IMR-90 (cell line): ENCODE measurements at regions not wholly inside any gene's neighbourhood (a gene's known extent, or its start where the extent isn't known, plus 50 kb on each side); places are given as distances from the start of the nearest gene placed in this dataset.

Source experiments
- ATAC-seq: fragments of 200-7000 bp; cut with Tn5 transposase; 2 replicates; pipeline ENCODE4 v1.9.1; 2020; ENCODE audit warnings: low read depth, mild to moderate bottlenecking, moderate library complexity
- BruUV-seq: library from RNA; stranded (reverse); fragments of 400-500 nt; replicated peaks from 2 replicates; lab custom pipeline; 2021; lab: Mats Ljungman, UMichigan
- CTCF ChIA-PET: fragments of 300-600 bp; formaldehyde crosslinking; extraction: SDS; loops from one replicate; lab custom pipeline; 2021; ENCODE audit warnings: antibody characterized with exemption; lab: Yijun Ruan, JAX
- POLR2A ChIA-PET: fragments of 300-600 bp; sonication (Branson Sonifier 250); formaldehyde crosslinking; loops from one replicate; lab custom pipeline; 2022; ENCODE audit warnings: antibody characterized with exemption; ENCODE audit not compliant: unreplicated experiment; lab: Charles Lee
- DNase-seq: peaks from one replicate; pipeline ENCODE4 v3.0.0; 2013
- H2AFZ ChIP-seq: replicated peaks from 2 replicates; pipeline ENCODE3; 2013; ENCODE audit warnings: low read length, mild to moderate bottlenecking; ENCODE audit not compliant: poor library complexity
- H2AK5ac ChIP-seq: 2 replicates; pipeline ENCODE4 v1.6.1; 2013; ENCODE audit warnings: low read depth, low read length, inconsistent platforms
- H2AK9ac ChIP-seq: replicated peaks from 2 replicates; pipeline ENCODE3; 2013; ENCODE audit warnings: mild to moderate bottlenecking, low read depth, low read length, moderate library complexity; ENCODE audit not compliant: poor library complexity
- H2BK120ac ChIP-seq: 2 replicates; pipeline ENCODE4 v1.6.1; 2013; ENCODE audit warnings: low read depth, low read length, inconsistent platforms
- H2BK15ac ChIP-seq: 3 replicates; pipeline ENCODE4 v1.6.1; 2013; ENCODE audit warnings: low read depth, low read length, inconsistent platforms
- H2BK20ac ChIP-seq: 2 replicates; pipeline ENCODE4 v1.6.1; 2013; ENCODE audit warnings: low read depth, mild to moderate bottlenecking, inconsistent platforms, low read length, moderate library complexity
- H2BK5ac ChIP-seq: 2 replicates; pipeline ENCODE4 v1.6.1; 2013; ENCODE audit warnings: mild to moderate bottlenecking, low read depth, low read length, inconsistent platforms; ENCODE audit not compliant: poor library complexity, severe bottlenecking
- H3K14ac ChIP-seq: replicated peaks from 2 replicates; pipeline ENCODE4 v1.6.1; 2013; ENCODE audit warnings: low read depth, low read length, inconsistent platforms
- H3K18ac ChIP-seq: 2 replicates; pipeline ENCODE4 v1.6.1; 2013; ENCODE audit warnings: low read depth, low read length, control low read depth
- H3K23ac ChIP-seq: 2 replicates; pipeline ENCODE4 v1.6.1; 2013; ENCODE audit warnings: low read depth, low read length, inconsistent platforms
- H3K27ac ChIP-seq: 2 replicates; pipeline ENCODE4 v1.5.1; 2013; ENCODE audit warnings: mild to moderate bottlenecking, control low read depth, low read length; ENCODE audit not compliant: insufficient read depth
- H3K27me3 ChIP-seq: 2 replicates; pipeline ENCODE4 v1.6.1; 2013; ENCODE audit warnings: low read length; ENCODE audit not compliant: control insufficient read depth, insufficient read depth
- H3K36me3 ChIP-seq: 2 replicates; pipeline ENCODE4 v1.6.1; 2013; ENCODE audit warnings: low read length, mixed read lengths; ENCODE audit not compliant: control insufficient read depth, insufficient read depth
- H3K4ac ChIP-seq: 2 replicates; pipeline ENCODE4 v1.6.1; 2013; ENCODE audit warnings: low read depth, low read length, inconsistent platforms
- H3K4me1 ChIP-seq: 2 replicates; pipeline ENCODE4 v1.6.1; 2013; ENCODE audit warnings: low read length, mixed read lengths; ENCODE audit not compliant: control insufficient read depth, insufficient read depth
- H3K4me2 ChIP-seq: 2 replicates; pipeline ENCODE4 v1.6.1; 2013; ENCODE audit warnings: low read depth, mild to moderate bottlenecking, control low read depth, low read length, moderate library complexity
- H3K4me3 ChIP-seq: 2 replicates; pipeline ENCODE4 v1.5.1; 2013; ENCODE audit warnings: low read depth, mild to moderate bottlenecking, control low read depth, low read length, moderate library complexity; ENCODE audit not compliant: insufficient read depth
- H3K56ac ChIP-seq: 2 replicates; pipeline ENCODE4 v1.6.1; 2013; ENCODE audit warnings: low read length, inconsistent platforms; ENCODE audit not compliant: insufficient read depth; ENCODE audit errors: extremely low read depth
- H3K79me1 ChIP-seq, 2 experiments: 2 replicates each; pipeline ENCODE4 v1.6.1; 2013; ENCODE audit warnings: low read length in 2 of 2, inconsistent platforms in 1 of 2, low read depth in 1 of 2
- H3K9ac ChIP-seq: 2 replicates; pipeline ENCODE4 v1.6.1; 2013; ENCODE audit warnings: low read depth, low read length, control low read depth
- H3K9me1 ChIP-seq: 2 replicates; pipeline ENCODE4 v1.6.1; 2013; ENCODE audit warnings: low read length, inconsistent platforms; ENCODE audit not compliant: insufficient read depth
- H3K9me3 ChIP-seq: 2 replicates; pipeline ENCODE4 v1.6.1; 2013; ENCODE audit warnings: low read length; ENCODE audit not compliant: control insufficient read depth, insufficient read depth
- H4K20me1 ChIP-seq: 2 replicates; pipeline ENCODE4 v1.6.1; 2013; ENCODE audit warnings: low read length, inconsistent platforms; ENCODE audit not compliant: insufficient read depth
- H4K5ac ChIP-seq: 2 replicates; pipeline ENCODE4 v1.6.1; 2013; ENCODE audit warnings: mild to moderate bottlenecking, low read depth, low read length, control low read depth
- H4K8ac ChIP-seq, 2 experiments: 2 replicates each; pipeline ENCODE4 v1.6.1; 2013; ENCODE audit warnings: low read depth in 2 of 2, low read length in 2 of 2, control low read depth in 1 of 2, inconsistent platforms in 1 of 2
- H4K91ac ChIP-seq: 2 replicates; pipeline ENCODE4 v1.6.1; 2013; ENCODE audit warnings: low read depth, low read length, inconsistent platforms; ENCODE audit not compliant: insufficient read depth
- CEBPB ChIP-seq: IDR thresholded peaks from 2 replicates; pipeline ENCODE4 v1.6.1; 2012; ENCODE audit warnings: low read depth, low read length, improper control_type of control experiment
- CHD1 ChIP-seq: IDR thresholded peaks from 2 replicates; pipeline ENCODE4 v1.6.1; 2012; ENCODE audit warnings: low read depth, low read length, improper control_type of control experiment
- FOS ChIP-seq: fragments of 150-350 bp; IDR thresholded peaks from 2 replicates; pipeline ENCODE4 v1.6.1; 2016; ENCODE audit warnings: low read depth, low read length
- MAFK ChIP-seq: IDR thresholded peaks from 2 replicates; pipeline ENCODE4 v1.6.1; 2012; ENCODE audit warnings: low read depth, low read length, improper control_type of control experiment
- MXI1 ChIP-seq: IDR thresholded peaks from 2 replicates; pipeline ENCODE4 v1.6.1; 2012; ENCODE audit warnings: low read depth, mild to moderate bottlenecking, low read length, moderate library complexity, borderline replicate concordance
- NFE2L2 ChIP-seq: fragments of 150-350 bp; IDR thresholded peaks from 2 replicates; pipeline ENCODE4 v1.6.1; 2016; ENCODE audit warnings: low read depth, mild to moderate bottlenecking, low read length
- POLR2A ChIP-seq: IDR thresholded peaks from 2 replicates; pipeline ENCODE4 v1.6.1; 2012; ENCODE audit warnings: mild to moderate bottlenecking, low read depth, low read length
- RAD21 ChIP-seq: IDR thresholded peaks from 2 replicates; pipeline ENCODE4 v1.6.1; 2012; ENCODE audit warnings: low read length, improper control_type of control experiment
- RFX5 ChIP-seq: IDR thresholded peaks from 2 replicates; pipeline ENCODE4 v1.8.0; 2012; ENCODE audit warnings: low read depth, mild to moderate bottlenecking, low read length, moderate library complexity
- SMC3 ChIP-seq: fragments of 150-350 bp; IDR thresholded peaks from 2 replicates; pipeline ENCODE4 v1.6.1; 2016; ENCODE audit warnings: low read depth, mild to moderate bottlenecking, antibody characterized with exemption, low read length, moderate library complexity
- WGBS, 2 experiments: methylation state at CpG; one replicate each; pipeline versions ENCODE4 v1.1.5 to v1.1.7; 2013; ENCODE audit warnings: missing lambda C conversion rate in 2 of 2; ENCODE audit not compliant: insufficient read length in 1 of 2; ENCODE audit errors: extremely low coverage in 2 of 2; 5-methylcytosine and 5-hydroxymethylcytosine counted together
- dilution Hi-C: fragments of 300-500 bp; cut with HindIII; formaldehyde crosslinking; loops from one replicate; pipeline ENCODE4 v1.14.3; 2018; ENCODE audit warnings: low sequenced_read_pairs; ENCODE audit not compliant: unreplicated experiment
- in situ Hi-C: fragments of 300-500 bp; cut with MboI; formaldehyde crosslinking; loops from 3 replicates; pipeline ENCODE4 v1.14.3; 2019; ENCODE audit warnings: low sequenced_read_pairs, inconsistent platforms, mixed read lengths
- intact Hi-C: fragments of 100-400 bp; cut with micrococcal nuclease; formaldehyde crosslinking; loops from 2 replicates; pipeline ENCODE4 v1.10.0; 2022
- TF ChIP-seq, protein P1 (sequence below): conservative IDR thresholded peaks from 2 replicates; pipeline ENCODE4 v1.5.1; 2012; ENCODE audit warnings: mild to moderate bottlenecking, low read depth, low read length, improper control_type of control experiment

DNA sequence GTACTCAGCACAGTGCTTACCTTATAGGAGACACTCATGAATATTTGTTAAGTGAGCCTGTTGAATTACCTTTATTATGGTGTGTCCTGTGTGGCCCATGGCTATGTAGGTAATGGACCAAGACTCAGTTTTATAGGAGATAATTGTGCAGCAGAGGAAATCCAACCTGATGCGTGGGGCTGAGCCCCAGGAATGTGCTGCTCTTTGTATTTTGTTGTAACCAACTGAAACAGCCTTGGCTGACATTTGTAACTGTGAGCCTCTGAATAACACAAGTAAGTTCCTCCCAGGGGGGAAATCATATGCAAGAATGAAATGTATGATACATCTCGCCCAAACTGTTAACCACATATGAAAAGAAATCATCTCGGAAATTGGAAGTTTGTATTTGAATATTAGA is 364.2 kb upstream of the ZP4 start:
- Histone ChIP-seq H3K79me1 (no peaks in the 10 kb centered on the region), H3K14ac (no peak overlapping the region), H3K36me3 (no peaks in the 10 kb centered on the region), H3K9me1 (no peaks in the 10 kb centered on the region), H3K9ac (no peak overlapping the region), H3K18ac (no peak overlapping the region), H4K20me1 (no peaks in the 10 kb centered on the region), H3K4me2 (no peak overlapping the region), H4K91ac (no peak overlapping the region), H2BK120ac (no peak overlapping the region), H4K5ac (no peak overlapping the region), H3K4me3 (no peak overlapping the region), H3K4ac (no peak overlapping the region), H3K56ac (no peak overlapping the region), H2BK15ac (no peak overlapping the region), H3K4me1 (no peaks in the 10 kb centered on the region), H2BK20ac (no peak overlapping the region), H2BK5ac (no peak overlapping the region), H2AK9ac (no peak overlapping the region), H2AK5ac (no peak overlapping the region), H3K9me3 (peaks cover 3% of the 10 kb centered on the region; the same call in 1 of the 2 replicates), H2AFZ (no peak overlapping the region), H3K23ac (no peak overlapping the region), H4K8ac (no peak overlapping the region), H3K27ac (no peak overlapping the region), H3K27me3 (no peaks in the 10 kb centered on the region)
- dilution Hi-C loops (no loop called here), in situ Hi-C loops (no loop called here), intact Hi-C loops (loop anchor here (5.0 to 10.0 kb wide), 2 partner anchors 390 to 1642 kb away; no protein-coding TSS in a partner anchor)
- no TSS peak for BruUV-seq
- CTCF ChIA-PET = no interaction called here
- ATAC-seq (no peak), DNase-seq (no peak)
- TF ChIP-seq CEBPB = no peak
- TF ChIP-seq RAD21 = no peak
- no peak for TF ChIP-seq RFX5
- TF ChIP-seq NFE2L2 = no peak
- TF ChIP-seq POLR2A = no peak
- no peak for TF ChIP-seq MXI1
- TF ChIP-seq, protein P1, sequence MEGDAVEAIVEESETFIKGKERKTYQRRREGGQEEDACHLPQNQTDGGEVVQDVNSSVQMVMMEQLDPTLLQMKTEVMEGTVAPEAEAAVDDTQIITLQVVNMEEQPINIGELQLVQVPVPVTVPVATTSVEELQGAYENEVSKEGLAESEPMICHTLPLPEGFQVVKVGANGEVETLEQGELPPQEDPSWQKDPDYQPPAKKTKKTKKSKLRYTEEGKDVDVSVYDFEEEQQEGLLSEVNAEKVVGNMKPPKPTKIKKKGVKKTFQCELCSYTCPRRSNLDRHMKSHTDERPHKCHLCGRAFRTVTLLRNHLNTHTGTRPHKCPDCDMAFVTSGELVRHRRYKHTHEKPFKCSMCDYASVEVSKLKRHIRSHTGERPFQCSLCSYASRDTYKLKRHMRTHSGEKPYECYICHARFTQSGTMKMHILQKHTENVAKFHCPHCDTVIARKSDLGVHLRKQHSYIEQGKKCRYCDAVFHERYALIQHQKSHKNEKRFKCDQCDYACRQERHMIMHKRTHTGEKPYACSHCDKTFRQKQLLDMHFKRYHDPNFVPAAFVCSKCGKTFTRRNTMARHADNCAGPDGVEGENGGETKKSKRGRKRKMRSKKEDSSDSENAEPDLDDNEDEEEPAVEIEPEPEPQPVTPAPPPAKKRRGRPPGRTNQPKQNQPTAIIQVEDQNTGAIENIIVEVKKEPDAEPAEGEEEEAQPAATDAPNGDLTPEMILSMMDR = no peak
- TF ChIP-seq MAFK = no peak
- TF ChIP-seq CHD1 = no peak
- no peak for TF ChIP-seq SMC3
- no peak for TF ChIP-seq FOS
- 50% methylated on average over 1 of the region's 3 CpGs; no CpG with 5 or more reads in 1 of the 2 experiments for WGBS, 2 experiments
- POLR2A ChIA-PET = no interaction called here
